HCT116 (cell line): ENCODE measurements at regions not wholly inside any gene's neighbourhood (a gene's known extent, or its start where the extent isn't known, plus 50 kb on each side); places are given as distances from the start of the nearest gene placed in this dataset.

Experiments used
- CEBPB ChIP-seq: IDR thresholded peaks from 2 replicates; pipeline ENCODE4 v1.6.1; 2012; ENCODE audit warnings: low read depth
- EZH2 ChIP-seq: fragments of 200-600 bp; sonication (generic); IDR thresholded peaks from 2 replicates; pipeline ENCODE4 v1.6.1; 2017; ENCODE audit warnings: antibody characterized with exemption, mixed run types
- EZH2phosphoT487 ChIP-seq: fragments of 200-600 bp; IDR thresholded peaks from 2 replicates; pipeline ENCODE4 v1.6.1; 2018; ENCODE audit warnings: antibody characterized with exemption, borderline replicate concordance
- POLR2A ChIP-seq: IDR thresholded peaks from 2 replicates; pipeline ENCODE4 v1.7.0; 2011; ENCODE audit warnings: borderline replicate concordance; ENCODE audit not compliant: insufficient read depth, insufficient read length; ENCODE audit errors: extremely low read depth
- POLR2AphosphoS5 ChIP-seq: IDR thresholded peaks from 2 replicates; pipeline ENCODE4 v1.6.1; 2011; ENCODE audit warnings: mild to moderate bottlenecking, low read depth, low read length, moderate library complexity
- SIN3A ChIP-seq: IDR thresholded peaks from 2 replicates; pipeline ENCODE4 v1.6.1; 2012; ENCODE audit warnings: low read depth
- SP1 ChIP-seq: IDR thresholded peaks from 2 replicates; pipeline ENCODE4 v1.6.1; 2012; ENCODE audit warnings: low read depth
- SRF ChIP-seq: IDR thresholded peaks from 2 replicates; pipeline ENCODE4 v1.6.1; 2012; ENCODE audit warnings: low read depth
- TCF7L2 ChIP-seq: IDR thresholded peaks from 2 replicates; pipeline ENCODE4 v1.7.0; 2011; ENCODE audit warnings: borderline replicate concordance, inconsistent platforms; ENCODE audit not compliant: insufficient read depth, insufficient read length; ENCODE audit errors: extremely low read depth
- YY1 ChIP-seq: IDR thresholded peaks from 2 replicates; pipeline ENCODE4 v1.6.1; 2011; ENCODE audit warnings: low read length, low read depth, moderate library complexity, mild to moderate bottlenecking; ENCODE audit not compliant: insufficient replicate concordance; ENCODE audit errors: extremely low read depth
- ZFX ChIP-seq: fragments of 450-650 bp; IDR thresholded peaks from 2 replicates; pipeline ENCODE4 v1.6.1; 2017
- TF ChIP-seq, protein P1 (sequence below): IDR thresholded peaks from 2 replicates; pipeline ENCODE4 v1.6.1; 2012
- TF ChIP-seq, protein P2 (sequence below): IDR thresholded peaks from 2 replicates; pipeline ENCODE4 v1.6.1; 2012
- TF ChIP-seq, protein P3 (sequence below), 3 experiments: fragments of 200-600 bp in 1 of 3; sonication (generic) in 1 of 3; IDR thresholded peaks in 2 of 3; conservative IDR thresholded peaks in 1 of 3; 2 replicates each; pipeline ENCODE4 v1.5.1; 2012 to 2017; ENCODE audit warnings: low read depth in 2 of 3, low read length in 2 of 3, antibody characterized with exemption in 1 of 3, borderline replicate concordance in 1 of 3, control low read depth in 1 of 3, mild to moderate bottlenecking in 1 of 3, mixed read lengths in 1 of 3, mixed run types in 1 of 3, moderate library complexity in 1 of 3; ENCODE audit not compliant: insufficient read depth in 1 of 3

DNA sequence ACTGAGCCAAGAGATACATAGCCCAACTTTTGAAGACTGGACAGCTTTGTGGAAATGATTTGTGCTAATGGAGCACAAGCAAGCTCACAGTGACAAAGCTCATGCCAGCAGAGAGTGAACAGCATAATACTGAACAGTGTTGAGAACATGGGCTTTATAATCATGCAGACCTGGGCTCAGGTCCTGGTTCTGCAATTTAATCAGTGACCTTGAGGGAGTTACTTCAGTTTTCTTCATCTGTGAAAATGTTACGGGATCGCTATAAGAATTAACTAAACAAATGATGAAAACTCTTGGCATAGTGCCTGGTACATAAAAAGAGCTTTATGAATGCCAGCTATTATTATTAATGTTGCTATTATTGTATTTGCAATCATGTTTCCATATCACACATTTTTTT, 690.5 kb upstream of the LRRN3 start:
- TF ChIP-seq, protein P1, sequence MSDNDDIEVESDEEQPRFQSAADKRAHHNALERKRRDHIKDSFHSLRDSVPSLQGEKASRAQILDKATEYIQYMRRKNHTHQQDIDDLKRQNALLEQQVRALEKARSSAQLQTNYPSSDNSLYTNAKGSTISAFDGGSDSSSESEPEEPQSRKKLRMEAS = no peak
- TF ChIP-seq, protein P2, sequence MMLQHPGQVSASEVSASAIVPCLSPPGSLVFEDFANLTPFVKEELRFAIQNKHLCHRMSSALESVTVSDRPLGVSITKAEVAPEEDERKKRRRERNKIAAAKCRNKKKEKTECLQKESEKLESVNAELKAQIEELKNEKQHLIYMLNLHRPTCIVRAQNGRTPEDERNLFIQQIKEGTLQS = no peak
- TF ChIP-seq SRF = no peak
- TF ChIP-seq, protein P3, sequence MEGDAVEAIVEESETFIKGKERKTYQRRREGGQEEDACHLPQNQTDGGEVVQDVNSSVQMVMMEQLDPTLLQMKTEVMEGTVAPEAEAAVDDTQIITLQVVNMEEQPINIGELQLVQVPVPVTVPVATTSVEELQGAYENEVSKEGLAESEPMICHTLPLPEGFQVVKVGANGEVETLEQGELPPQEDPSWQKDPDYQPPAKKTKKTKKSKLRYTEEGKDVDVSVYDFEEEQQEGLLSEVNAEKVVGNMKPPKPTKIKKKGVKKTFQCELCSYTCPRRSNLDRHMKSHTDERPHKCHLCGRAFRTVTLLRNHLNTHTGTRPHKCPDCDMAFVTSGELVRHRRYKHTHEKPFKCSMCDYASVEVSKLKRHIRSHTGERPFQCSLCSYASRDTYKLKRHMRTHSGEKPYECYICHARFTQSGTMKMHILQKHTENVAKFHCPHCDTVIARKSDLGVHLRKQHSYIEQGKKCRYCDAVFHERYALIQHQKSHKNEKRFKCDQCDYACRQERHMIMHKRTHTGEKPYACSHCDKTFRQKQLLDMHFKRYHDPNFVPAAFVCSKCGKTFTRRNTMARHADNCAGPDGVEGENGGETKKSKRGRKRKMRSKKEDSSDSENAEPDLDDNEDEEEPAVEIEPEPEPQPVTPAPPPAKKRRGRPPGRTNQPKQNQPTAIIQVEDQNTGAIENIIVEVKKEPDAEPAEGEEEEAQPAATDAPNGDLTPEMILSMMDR (IDR thresholded peaks at IDR 0.05 in 2 of 3, conservative IDR thresholded peaks at IDR 0.05 in 1 of 3; ENCODE audit: borderline replicate concordance in 1 of 3, insufficient read depth in 1 of 3, low read depth in 2 of 3, low read length in 2 of 3) = no peak
- no peak for TF ChIP-seq ZFX
- no peak for TF ChIP-seq CEBPB
- TF ChIP-seq YY1 = no peak
- TF ChIP-seq EZH2 = no peak
- no peak for TF ChIP-seq EZH2phosphoT487
- TF ChIP-seq TCF7L2 = no peak
- no peak for TF ChIP-seq POLR2A
- TF ChIP-seq POLR2AphosphoS5 = no peak
- TF ChIP-seq SIN3A = no peak
- TF ChIP-seq SP1 = no peak
